ENCODE measurements at regions not wholly inside any gene's neighbourhood (a gene's known extent, or its start where the extent isn't known, plus 50 kb on each side); places are given as distances from the start of the nearest gene placed in this dataset.

- H3K27me3 Mint-ChIP-seq: no peaks in the 10 kb centered on the region
- ChIA-PET POLR2A (no interaction called here), CTCF (no interaction called here)
- H3K27ac Mint-ChIP-seq: no peak overlapping the region
- intact Hi-C loops (cut with micrococcal nuclease): no loop called here
- H3K4me3 Mint-ChIP-seq: no peak overlapping the region
- H3K36me3 Mint-ChIP-seq (ENCODE audit: low read depth): no peaks in the 10 kb centered on the region
- ATAC-seq (ENCODE audit: low read depth) (no peak), DNase-seq (no peak)
- H3K4me1 Mint-ChIP-seq: no peaks in the 10 kb centered on the region
- H3K9me3 Mint-ChIP-seq: peaks cover 2% of the 10 kb centered on the region
- no peak for TF ChIP-seq CTCF (IDR thresholded peaks at IDR 0.05)
Measured at GRCh38 chr14:85752175-85752574, 222.2 kb downstream of the FLRT2 start.

- Mint-ChIP-seq H3K27ac (no peak overlapping the region), H3K4me1 (no peaks in the 10 kb centered on the region), H3K4me3 (no peak overlapping the region), H3K27me3 (no peaks in the 10 kb centered on the region), H3K9me3 (peaks cover 2% of the 10 kb centered on the region), H3K36me3 (ENCODE audit: low read depth) (no peaks in the 10 kb centered on the region)
- intact Hi-C loops (cut with micrococcal nuclease): no loop called here
- ATAC-seq (ENCODE audit: low read depth) (no peak), DNase-seq (no peak)
- ChIA-PET POLR2A (no interaction called here), CTCF (no interaction called here)
- TF ChIP-seq CTCF (IDR thresholded peaks at IDR 0.05): no peak
Measured at GRCh38 chr14:85744573-85744972, 214.6 kb downstream of the FLRT2 start.

- CTCF ChIA-PET: no interaction called here
- peaks cover 3% of the 10 kb centered on the region for H3K9me3 Mint-ChIP-seq
- no peak overlapping the region for H3K4me3 Mint-ChIP-seq
- H3K36me3 Mint-ChIP-seq (ENCODE audit: low read depth): no peaks in the 10 kb centered on the region
- DNase-seq (no peak), ATAC-seq (ENCODE audit: low read depth) (no peak)
- no peaks in the 10 kb centered on the region for H3K27me3 Mint-ChIP-seq
- POLR2A ChIA-PET: no interaction called here
- no peaks in the 10 kb centered on the region for H3K4me1 Mint-ChIP-seq
- no peak overlapping the region for H3K27ac Mint-ChIP-seq
- TF ChIP-seq CTCF (IDR thresholded peaks at IDR 0.05): no peak
- intact Hi-C loops (cut with micrococcal nuclease): no loop called here
Measured at GRCh38 chr14:85732031-85732430, 202.1 kb downstream of the FLRT2 start.

GRCh38 chr14:85731186-85731585, 201.2 kb downstream of the FLRT2 start:
- DNase-seq (no peak), ATAC-seq (ENCODE audit: low read depth) (no peak)
- Mint-ChIP-seq H3K27ac (no peak overlapping the region), H3K4me3 (no peak overlapping the region), H3K9me3 (peaks cover 3% of the 10 kb centered on the region), H3K27me3 (no peaks in the 10 kb centered on the region), H3K4me1 (no peaks in the 10 kb centered on the region), H3K36me3 (ENCODE audit: low read depth) (no peaks in the 10 kb centered on the region)
- intact Hi-C loops (cut with micrococcal nuclease): no loop called here
- ChIA-PET POLR2A (no interaction called here), CTCF (no interaction called here)
- no peak for TF ChIP-seq CTCF (IDR thresholded peaks at IDR 0.05)

- Mint-ChIP-seq H3K4me3 (no peak overlapping the region), H3K9me3 (peaks cover 3% of the 10 kb centered on the region), H3K27ac (no peak overlapping the region), H3K36me3 (ENCODE audit: low read depth) (no peaks in the 10 kb centered on the region), H3K27me3 (no peaks in the 10 kb centered on the region), H3K4me1 (no peaks in the 10 kb centered on the region)
- TF ChIP-seq CTCF (IDR thresholded peaks at IDR 0.05): no peak
- no peak for ATAC-seq (ENCODE audit: low read depth)
- intact Hi-C loops (cut with micrococcal nuclease): no loop called here
- CTCF ChIA-PET: no interaction called here
- no peak for DNase-seq
- POLR2A ChIA-PET: no interaction called here
Measured at GRCh38 chr14:85728476-85729065, 198.6 kb downstream of the FLRT2 start.
